Ramos (cell line): ENCODE measurements at regions not wholly inside any gene's neighbourhood (a gene's known extent, or its start where the extent isn't known, plus 50 kb on each side); places are given as distances from the start of the nearest gene placed in this dataset.

Source experiments
- in situ Hi-C: fragments of 300-500 bp; cut with MboI; formaldehyde crosslinking; loops from one replicate; pipeline ENCODE4 v1.14.3; 2022; ENCODE audit warnings: low sequenced_read_pairs; ENCODE audit not compliant: unreplicated experiment

DNA sequence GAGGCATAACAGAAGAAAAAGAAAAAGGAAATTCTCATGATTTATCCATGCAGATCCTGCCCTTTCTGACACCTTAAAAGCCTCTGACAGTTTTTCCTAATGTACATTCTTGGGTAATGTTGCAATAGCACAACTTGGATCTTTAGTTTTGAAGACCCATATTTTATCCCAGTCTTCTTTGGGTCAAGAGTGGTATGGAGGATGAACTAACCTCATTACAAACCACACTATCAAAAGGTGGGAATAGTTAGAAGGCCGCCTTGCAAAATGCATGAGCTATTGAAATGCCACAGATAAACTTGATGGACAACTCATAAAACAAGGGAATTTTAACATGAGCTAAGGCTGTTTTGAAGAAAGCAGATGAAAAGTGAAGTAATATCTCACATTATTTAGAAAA, 1479.8 kb upstream of the ACVR2A start:
- in situ Hi-C loops: no loop called here

DNA sequence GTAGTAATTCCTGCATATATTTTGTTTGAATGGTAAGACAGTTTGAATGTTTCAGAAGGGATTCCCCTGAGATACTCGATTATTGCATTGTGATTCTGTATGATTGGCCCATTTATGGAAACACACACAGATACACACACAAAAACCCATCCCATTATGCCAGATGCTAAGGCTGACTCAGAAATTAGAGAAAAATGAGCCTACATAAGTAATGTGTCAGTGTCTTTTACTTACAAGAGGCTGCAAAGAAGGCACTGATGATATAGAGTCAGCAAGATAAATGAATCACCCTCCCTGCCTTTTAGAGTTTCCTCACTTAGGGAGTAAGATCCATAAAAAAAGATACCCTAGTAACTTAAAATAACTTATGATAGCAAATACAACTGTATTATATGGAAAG, 1481.1 kb upstream of the ACVR2A start:
- in situ Hi-C loops: no loop called here

DNA sequence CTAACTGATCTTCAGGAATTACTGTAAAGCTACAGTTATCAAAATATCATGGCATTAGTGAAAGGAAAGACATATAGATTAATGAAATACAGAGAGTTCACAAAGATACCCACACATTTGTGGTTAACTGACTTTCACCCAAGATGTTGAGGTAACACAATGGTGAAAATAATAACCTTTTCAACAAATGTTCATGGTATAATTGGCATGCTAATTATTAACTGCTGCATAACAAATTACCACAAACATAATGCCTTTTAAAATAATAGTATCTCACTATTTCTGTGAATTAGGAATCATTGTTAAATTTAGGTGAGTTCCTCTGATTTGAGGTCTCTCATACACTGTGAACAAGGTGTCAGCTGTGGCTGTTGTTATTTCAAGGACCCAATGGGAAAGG, 1493.1 kb upstream of the ACVR2A start:
- in situ Hi-C loops: no loop called here

DNA sequence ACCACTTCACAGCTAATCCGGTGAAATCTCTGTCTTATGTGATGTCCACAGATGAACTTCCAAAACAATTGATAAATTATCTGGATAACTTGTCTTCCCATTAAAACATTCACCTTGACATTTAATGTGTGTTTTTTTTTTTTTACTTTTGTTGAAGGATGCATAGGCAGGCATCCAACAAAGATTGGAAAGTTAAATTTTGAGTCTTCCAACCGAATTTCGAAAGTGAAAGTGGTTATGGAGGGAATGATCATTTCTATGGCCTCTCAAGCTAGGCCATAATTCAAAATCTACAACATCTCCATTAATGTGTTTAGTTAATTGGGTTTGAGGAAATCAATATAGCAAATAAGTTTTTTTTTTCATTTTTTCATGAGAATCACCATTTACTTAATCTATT, 1495.5 kb upstream of the ACVR2A start:
- in situ Hi-C loops: no loop called here

DNA sequence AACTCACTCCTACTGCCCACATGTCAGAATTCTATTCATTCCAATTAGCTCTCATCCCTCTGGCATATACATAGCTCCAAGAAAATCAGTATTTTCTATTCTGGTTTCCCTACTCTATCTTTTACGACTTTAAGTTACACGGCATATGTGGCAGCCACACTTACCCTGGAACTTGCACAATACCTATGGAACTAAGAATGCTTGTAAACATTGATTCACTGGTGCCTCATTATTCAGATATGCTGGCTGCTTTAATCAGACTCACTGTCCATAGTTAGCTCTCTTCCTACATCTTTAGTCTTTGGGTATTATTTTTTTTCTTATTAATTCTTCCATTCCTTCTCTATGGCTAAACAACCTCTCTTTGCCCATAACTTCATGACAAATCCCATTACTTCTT, 1519.9 kb upstream of the ACVR2A start:
- in situ Hi-C loops: no loop called here

DNA sequence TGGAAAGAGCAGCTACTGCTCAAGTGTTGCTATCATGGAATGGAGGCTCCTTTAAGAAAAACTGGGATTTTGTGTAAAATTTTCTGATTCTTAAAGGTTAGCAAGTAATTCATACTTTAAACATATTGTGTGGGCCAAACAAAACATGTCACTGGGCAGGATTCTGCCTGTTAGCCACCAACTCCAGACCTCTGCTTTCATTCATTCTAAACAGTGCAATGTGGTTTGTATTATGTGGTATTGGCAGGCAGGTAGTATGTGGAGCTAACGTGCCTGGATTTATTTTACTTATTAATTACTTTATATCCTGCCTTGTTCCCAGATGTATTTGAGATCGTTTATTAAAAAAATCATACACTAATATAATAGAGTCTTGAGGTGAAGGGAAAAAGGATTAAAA, 1521.3 kb upstream of the ACVR2A start:
- in situ Hi-C loops: no loop called here

DNA sequence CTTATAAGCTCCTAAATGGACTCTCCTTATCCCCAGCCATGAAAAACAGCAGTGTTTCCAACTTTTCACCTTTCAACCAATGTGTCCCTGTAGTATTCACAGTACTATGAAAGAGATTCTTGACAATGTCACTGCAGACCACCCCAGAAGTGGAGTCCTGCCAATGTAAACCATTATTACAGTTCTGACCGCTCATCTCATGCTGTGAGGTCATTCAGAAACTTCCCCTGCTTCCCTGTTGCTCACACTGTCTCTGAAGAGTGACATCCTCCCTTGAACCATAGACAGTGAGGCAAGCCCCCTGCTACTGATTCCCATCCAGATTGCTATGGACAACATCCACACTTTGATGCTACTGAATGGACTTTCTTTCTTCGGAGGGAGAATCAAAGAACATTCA, 1523.7 kb upstream of the ACVR2A start:
- in situ Hi-C loops: no loop called here

DNA sequence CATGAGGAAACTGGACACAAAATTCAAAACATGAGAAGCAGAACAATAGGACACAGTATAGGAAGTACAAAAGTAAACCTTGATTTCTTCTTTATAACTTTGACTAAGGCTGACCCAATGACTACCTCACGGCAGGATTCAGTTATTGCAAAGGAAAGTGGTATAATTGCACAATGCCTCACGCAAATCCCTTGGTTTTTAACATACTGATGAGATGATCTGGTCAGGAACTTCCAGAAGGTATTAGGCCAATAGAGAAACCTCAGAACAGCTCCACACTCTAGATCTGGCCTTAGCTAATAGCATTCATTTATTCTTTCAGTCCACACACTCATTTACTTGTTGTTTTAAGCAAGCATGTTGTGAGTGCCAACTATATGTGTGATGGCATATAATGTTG, 1526.9 kb upstream of the ACVR2A start:
- in situ Hi-C loops: no loop called here

DNA sequence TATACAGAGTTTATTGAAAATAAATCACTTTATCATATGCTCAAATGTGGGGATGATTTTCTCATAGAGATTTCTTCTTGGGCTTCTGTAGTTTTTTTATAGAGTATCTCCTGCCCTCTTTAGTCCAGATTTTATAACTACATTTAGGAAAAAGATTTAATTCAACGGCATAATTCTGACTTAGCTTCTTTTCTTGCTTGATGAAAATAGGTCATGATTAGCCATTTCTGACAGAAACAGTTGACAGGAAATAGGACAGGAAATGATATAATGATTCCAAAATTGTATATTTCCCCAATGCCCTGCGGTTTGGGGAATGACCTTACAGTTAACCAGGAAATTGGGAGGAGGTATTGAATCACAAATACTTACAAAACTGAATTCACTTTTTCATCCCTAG, 1531.9 kb upstream of the ACVR2A start:
- in situ Hi-C loops: no loop called here

DNA sequence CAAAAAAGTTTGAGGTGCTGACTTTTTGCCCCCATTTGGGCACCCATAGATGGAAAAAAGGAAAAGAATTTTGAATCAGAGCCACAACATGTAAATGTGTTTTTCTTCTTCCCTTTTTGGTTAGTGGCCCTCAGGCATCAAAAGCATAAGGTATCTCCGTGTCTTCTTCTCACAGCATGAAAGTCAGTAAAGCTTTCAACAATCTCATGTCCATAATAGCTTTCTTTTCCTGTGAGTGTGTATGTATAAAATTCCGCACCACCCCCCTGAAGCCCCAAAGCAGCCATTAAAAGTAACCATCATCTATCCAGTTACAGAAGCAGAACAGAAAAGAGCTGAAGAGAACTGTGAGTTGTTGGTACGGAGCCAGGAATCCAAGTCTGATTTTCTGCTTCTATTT, 1539.7 kb upstream of the ACVR2A start:
- in situ Hi-C loops: no loop called here

DNA sequence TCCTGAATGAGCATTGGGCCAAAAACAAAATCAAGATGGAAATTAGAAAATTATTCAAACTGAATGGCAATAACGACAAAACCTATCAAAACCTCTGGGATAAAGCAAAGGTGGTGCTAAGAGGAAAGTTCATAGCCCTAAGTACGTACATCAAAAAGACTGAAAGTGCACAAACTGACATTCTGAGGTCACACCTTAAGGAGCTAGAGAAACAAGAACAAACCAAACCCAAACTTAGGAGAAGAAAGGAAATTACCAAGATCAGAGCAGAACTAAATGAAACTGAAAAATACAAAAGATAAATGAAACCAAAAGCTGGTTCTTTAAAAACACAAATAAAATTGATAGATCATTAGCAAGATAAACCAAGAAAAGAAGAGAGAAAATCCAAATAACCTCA, 1543.5 kb upstream of the ACVR2A start:
- in situ Hi-C loops: no loop called here

DNA sequence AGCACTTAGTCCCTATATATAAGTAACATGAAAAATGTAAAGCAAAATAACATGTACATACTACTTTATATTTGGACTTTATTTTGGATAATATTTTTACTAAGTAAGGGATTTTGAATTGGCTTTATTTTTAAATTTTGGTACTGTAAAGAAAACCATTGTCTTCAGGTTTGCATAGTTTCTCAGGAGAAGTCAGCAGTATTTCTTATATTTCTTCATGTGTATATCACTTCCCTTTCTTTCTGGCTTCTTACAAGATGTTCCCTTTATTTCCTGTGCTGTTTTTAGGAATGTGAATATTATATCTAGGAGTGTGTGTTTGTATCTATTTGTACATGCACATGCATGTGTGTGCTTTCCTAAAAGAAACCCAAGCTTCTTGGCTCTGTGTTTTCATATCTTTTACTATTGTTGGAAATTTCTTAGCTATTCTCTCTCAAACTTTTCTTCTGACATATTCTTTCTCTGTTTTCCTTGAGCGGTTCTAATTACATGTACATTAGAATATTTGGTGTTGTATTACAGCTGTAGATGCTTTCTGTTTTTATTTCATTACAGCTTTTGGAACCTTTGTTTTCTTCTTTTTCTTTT, 1549.7 kb upstream of the ACVR2A start:
- in situ Hi-C loops: no loop called here

DNA sequence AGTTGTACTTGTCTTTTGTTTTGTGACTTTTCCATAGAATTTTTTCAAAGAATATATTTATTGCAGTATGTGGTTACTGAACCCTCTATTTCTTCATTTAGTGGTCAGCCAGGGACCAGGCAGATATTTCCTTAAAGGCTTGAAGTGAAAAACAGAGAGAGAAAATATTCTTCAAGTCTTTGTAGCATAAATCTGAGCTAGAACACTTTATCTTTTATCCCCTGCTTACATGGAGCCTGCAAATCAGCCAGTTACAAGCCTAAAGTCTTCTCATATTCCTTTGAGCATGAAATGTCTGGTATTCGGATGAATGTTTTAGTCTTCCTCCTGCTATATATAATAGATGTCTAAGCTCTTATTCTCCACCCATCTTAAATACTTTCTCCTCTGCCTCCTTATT, 1557.5 kb upstream of the ACVR2A start:
- in situ Hi-C loops: no loop called here

DNA sequence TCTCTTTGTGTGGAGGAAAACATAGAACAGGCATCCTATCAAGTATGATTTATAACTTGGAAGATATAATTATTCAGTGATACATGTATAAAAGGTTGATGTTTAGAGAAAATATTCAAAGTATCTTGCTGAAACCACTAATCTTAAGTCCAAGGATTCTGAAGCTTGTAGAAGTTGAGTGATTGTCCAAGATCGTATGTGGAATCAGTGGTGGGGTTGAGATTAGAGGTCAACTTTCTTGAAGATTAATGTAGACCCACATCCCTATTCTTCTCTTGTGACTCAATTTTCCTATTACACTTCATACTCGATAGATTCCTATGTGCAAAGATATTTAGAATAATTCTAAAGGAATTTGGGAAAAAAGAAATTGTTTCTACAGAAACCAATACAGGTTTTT, 1565.9 kb upstream of the ACVR2A start:
- in situ Hi-C loops: no loop called here

DNA sequence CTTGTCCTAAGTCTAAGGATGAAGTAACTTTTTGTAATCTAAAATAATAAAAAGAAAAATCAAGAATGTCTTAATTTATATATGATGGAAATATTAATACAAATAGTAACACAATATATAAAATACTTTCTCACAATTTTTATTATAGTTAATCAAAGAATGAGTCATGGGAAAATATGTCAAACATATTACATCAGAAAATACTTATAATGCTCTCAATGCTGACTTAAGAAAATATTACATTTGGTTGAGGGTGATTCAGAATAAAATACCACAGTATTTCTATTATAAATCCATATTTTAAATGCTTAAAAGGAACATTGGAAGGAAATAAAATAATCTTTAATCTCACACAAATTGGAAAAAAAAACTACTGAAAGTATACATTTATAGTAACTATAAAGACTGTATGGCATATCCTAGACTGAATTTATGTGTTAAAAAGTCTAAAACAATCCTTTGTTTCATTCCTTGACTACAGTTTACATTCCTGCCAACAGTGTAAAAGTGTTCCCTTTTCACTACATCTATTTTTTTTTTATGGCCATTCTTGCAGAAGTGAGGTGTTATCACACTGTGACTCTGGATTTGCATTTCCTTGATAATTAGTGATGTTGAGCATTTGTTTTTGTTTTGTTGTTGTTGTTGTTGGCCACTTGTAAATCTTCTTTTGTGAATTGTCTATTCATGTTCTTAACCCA, 1573.5 kb upstream of the ACVR2A start:
- in situ Hi-C loops: no loop called here

DNA sequence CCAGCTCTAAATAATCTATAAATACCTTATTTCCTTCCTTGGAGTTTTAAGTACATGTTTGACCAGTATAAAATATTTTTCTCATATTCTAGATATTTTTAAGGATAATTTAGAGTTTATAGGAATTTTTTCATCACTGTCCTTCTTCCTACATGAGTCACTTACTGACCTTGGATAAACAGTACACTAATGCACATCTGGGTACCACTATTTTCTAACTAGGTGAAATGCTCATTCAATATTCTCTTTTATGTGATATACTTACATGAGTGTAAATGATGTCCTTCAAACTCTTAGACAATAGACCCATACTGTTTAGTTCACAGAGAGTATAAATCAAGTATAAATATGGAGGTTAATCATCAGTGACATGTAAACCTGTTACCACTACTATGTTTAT, 1574.2 kb upstream of the ACVR2A start:
- in situ Hi-C loops: no loop called here

DNA sequence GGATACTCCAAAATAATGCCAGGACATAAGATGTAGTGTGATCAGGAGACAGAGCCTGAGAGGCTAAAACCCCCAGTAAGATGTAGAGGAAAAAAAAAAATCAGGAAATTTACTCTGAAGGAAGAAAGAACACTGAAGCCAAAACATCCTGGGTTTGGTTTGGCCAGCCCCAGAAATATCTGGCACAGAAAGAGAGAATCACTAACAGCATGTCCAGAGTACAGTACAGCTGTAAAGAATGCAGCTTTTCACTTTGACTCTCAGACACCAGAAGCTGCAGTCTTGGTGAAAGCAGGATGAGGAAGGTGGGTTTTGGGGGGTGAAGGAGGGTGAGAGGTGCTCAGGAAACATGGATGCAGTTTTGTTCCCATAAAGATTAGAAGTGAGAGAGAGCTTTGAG, 1577.7 kb upstream of the ACVR2A start:
- in situ Hi-C loops: no loop called here

DNA sequence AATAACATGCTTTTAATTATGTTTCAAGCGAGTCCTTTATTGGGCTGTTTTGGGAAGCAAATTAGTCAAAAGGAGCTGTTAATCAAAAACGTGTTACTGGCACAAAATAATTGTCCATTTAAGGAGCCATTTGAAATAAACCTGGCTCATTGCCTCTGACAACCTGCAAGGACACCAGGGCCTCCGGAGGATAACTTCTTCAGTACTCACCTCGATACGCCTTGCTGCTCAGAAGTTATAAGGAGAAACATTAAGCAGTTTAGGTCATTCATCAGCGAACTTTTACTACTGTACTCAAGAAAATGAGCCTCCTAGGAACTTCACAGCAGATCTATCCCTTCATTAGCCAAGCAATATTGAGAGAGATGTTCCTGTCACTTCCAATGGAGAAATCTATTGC, 1579.2 kb upstream of the ACVR2A start:
- in situ Hi-C loops: no loop called here

DNA sequence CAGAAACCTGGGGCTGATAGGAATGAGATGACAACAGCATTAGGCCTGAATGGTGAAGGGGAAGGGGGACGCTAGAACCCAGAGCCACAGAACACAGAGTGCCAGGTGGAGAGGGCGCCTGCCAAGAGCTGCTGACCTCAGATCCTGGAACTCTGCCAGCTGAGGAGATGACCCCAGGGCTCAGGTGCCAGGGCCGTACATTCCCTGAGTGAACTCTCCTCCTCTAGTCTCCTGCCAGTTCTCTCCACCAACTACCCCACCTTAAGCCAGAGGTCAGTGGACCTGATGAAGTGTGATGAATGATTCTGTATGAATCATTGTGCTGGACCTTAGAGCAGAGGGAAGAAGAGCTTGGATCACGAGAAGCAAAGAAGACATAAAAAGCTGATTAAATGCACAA, 1582.2 kb upstream of the ACVR2A start:
- in situ Hi-C loops: no loop called here

DNA sequence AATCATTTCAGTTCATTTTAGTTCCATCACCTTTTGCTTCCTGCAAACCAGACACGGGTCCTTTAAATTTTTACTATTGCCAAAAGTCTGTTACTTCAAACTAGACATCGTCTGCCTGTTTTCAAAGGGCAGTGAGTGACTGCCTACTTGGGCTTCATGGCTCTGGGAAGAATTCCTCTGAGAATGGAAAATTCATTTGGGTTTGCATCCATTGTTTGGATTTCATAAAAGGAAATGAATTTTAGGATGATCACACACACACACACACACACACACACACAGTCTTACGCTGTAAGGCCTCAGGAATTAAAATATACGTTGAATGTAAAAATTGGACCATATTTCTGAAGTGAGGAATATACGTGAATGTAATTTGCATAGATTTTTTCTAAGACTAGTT, 1584.3 kb upstream of the ACVR2A start:
- in situ Hi-C loops: no loop called here

DNA sequence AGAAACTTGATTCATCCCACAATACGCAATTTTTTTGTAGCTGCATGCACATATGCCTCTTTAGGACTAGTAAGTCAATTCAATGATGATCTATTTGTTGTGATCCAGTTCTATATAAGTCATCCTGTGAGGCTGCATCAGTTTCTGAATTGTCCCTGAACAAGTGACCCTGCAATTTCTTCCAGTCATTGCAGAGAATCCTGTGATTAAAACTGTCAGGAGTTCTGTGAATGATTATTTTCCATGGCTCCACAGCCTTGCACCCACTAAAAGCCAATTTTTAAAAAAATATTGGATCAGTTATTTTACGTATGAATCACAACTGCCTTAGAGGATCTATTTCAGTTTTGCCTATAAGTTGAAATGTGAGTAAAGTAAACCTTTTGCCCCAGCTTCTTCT, 1585.0 kb upstream of the ACVR2A start:
- in situ Hi-C loops: no loop called here

DNA sequence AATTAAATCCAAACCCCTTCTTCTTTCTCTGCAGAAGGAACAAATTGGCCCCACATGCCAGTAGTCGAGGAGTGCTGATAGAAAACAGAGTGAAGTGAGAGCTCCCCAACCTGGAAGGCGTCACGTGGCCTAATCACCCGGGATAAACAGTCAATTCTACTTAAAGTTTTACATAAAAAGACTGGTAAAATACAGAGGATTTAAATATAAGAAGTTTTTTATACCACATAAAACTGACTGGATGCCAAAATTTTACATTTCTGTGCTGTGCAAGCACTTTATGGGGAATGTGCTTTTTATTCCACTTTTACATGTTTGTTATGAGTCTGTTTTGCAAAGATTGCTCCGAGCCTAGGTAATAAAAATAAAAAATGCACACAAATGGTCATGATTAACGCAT, 1586.8 kb upstream of the ACVR2A start:
- in situ Hi-C loops: no loop called here
